Dermis blood vessel endothelial cell (primary cell): ENCODE measurements at regions not wholly inside any gene's neighbourhood (a gene's known extent, or its start where the extent isn't known, plus 50 kb on each side); places are given as distances from the start of the nearest gene placed in this dataset.

Experiments
- DNase-seq: peaks from one replicate; pipeline ENCODE4 v3.0.0; 2010

DNA sequence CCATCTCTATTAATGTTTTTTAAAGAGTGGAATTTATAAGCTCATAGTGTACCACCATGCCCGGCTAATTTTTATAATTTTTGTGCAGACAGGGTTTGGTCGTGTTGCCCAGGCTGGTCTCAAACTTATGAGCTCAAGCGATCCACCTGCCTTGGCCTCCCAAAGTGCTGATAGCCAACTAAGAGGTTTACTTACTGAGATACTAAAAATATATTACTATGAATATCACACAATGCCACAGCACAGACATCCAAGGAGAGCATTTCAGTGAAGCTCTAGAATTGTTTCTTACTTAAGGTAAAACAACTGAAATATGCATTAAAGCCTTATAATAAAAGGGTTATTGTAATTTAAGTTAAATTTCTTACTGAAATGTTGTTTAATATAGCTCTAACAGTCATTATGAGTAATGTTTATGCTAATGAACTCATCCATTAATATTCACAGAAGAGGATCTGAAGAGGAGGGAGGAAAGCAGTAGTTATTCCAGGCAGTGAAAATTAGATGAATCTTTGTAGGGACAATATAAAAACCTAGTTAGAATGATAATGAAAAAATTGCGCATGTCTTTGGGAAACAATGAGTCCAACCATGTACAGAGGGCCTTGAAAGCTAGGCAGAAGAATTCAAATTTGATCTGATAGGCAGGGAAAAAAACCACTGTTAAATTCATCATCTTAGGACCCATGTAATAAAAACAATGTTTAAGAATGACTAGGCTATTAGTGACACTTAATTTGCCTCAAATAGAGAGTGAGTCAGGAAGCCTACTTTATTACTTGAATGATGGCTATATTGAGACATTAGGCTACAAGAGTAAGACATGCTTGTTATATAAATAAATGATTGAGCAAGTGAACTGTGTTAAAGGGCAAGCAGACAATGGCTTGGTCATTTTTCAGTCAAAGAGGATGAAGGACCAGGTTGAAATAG lies 99.2 kb downstream of the SLC41A2 start:
- DNase-seq = no peak

- DNase-seq = no peak
Measured at GRCh38 chr12:104856531-104856930, 101.6 kb downstream of the SLC41A2 start.

DNA sequence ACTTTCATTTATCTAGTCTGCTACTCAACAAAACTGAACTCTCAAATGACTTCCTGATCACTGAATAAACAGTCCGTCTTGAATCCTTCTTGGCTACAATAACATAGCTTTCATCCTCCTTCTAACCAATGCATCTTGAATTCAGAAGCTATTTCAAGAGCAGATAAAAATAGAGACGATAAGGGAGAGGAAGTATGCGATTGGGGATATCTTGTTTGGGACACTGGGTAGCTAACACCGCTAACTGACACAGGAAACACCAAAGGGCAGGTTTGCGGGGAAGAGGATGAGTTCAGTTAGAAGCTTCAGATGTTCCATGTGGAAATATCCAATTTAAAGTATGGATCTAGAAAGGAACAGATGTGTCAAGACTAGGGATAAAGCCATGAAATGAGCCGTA lies 102.5 kb downstream of the SLC41A2 start:
- DNase-seq = no peak

GRCh38 chr12:104852896-104853295 lies 105.2 kb downstream of the SLC41A2 start:
- DNase-seq = no peak

GRCh38 chr12:104852102-104852501 lies 106.0 kb downstream of the SLC41A2 start:
- no peak for DNase-seq

DNA sequence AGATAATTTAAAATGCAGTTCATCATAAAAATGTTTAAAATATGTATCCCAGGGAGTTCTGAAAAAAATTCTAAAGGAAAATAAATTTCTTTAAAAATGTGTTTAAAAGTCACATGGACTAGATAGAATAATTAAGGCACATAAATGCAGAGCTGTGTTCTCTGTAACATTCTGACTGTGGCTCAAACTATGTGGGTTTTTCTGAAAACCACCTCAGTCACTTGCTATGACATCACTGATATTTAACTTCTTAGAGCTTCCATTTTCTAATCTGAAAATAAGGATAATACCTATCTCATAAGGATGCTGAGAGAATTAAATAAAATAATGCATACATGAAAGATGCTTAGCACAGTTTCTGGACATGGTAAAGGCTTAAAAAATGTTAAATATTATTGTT lies 107.3 kb downstream of the SLC41A2 start:
- DNase-seq = no peak

DNA sequence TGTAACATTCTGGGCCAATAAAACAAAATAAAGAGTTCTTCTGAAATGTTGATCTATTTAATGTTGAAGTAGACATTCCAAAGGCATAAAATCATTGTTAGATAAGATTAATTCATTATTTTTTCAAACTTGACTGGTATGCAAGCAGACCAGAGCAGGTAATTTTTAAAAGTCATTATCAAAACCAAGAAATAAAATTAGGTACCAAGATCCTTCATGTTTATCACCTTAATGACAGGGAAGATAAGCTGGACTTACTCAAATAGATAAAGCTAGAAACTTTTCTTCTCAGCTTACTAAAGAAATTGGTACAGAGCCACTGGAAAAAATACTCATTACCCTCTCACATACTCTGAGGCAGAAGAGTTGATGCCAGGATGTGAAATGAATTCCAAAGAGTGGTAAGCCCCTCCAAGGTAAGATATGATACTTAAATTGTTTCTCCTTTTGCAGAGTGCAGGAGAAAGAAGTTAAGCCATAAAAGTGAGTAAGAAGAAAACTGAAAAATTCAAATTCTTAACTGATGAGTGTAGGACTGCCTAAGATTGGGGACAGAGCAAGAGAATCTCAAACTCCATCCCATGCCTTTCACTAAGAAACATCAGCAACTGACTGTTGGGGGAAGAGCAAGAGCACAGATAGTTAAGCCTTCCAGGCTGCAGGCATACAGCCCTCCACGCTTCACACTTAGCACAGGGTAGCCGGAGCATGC lies 111.9 kb downstream of the SLC41A2 start:
- DNase-seq = no peak

DNA sequence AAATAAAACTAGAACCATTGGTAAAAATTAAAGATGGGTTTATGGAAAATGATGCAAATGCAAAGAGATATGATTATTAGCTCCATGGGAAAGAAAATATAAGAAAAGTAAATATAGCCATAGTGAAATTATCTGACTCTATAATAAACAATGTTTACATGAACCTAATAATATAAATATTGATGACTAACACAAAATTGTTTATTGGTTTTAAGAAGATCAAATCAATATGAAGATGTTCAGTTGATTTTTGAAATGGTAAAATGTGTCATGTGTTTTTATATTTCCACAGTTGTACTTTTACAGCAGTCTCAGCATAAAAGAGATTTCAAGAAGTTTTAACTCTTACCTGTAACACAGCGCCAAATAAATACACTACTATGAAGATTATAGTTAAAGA lies 114.0 kb downstream of the SLC41A2 start:
- no peak for DNase-seq

DNA sequence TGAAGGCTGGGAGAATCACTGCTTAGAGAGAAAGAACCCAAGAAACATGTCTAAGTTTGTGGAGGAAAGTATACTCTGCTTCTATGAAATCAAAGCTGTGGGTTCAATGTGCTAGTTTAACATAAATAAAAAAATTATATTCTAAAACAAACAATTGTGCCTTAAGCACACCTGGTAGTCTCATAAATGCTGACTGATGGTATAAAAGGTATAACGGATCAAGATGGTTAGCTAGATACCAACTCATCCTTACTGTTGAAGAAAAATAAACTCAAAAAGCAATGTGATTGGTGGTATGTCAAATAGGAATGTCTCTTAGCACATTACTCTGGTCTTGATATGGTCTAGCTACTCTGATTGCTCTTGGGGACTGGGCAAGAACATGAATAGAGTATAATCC lies 117.8 kb downstream of the SLC41A2 start:
- DNase-seq = no peak

GRCh38 chr12:104835317-104835716 lies 122.8 kb downstream of the SLC41A2 start:
- no peak for DNase-seq

- no peak for DNase-seq
Measured at GRCh38 chr12:104834607-104835006, 123.5 kb downstream of the SLC41A2 start.

GRCh38 chr12:104833756-104834155 lies 124.3 kb downstream of the SLC41A2 start:
- DNase-seq = no peak

DNA sequence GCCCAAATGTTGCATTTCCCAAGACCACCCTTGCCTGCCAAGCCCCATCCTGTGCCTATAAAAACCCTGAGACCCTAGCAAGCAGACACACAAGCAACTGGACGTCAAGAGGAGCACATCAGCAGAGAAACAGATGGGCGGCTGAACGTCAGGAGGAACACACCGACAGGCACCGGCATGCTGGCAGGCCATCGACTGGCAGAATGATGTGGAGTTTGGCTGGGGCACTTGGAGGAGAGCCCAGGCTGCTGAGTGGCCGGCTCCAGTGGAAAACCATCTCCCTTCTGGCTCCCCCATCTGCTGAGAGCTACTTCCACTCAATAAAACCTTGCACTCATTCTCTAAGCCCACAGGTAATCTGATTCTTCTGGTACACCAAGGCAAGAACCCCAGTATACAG lies 130.1 kb downstream of the SLC41A2 start:
- no peak for DNase-seq

GRCh38 chr12:104827587-104827986 lies 130.5 kb downstream of the SLC41A2 start:
- DNase-seq = peak; percentile 49

DNA sequence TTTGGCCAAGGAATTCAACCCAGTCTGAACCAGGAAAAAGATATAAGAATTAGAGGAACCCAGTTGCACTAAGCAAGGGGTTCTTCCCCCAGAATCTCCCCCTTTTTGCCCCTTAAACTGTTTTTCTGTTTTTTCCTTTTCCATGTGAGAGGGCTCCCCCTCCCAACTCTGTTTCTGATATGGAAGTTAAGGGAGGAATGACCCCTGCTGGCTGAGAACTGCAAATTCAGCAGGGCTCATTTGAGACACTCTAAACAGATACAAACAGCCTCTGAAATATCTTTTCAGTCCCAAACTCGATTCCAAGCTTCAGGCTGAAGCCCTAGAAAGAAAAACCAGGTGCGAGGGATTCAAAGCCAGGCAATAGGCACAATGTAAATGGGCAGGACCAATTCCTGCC lies 132.7 kb downstream of the SLC41A2 start:
- DNase-seq = peak; percentile 33

DNA sequence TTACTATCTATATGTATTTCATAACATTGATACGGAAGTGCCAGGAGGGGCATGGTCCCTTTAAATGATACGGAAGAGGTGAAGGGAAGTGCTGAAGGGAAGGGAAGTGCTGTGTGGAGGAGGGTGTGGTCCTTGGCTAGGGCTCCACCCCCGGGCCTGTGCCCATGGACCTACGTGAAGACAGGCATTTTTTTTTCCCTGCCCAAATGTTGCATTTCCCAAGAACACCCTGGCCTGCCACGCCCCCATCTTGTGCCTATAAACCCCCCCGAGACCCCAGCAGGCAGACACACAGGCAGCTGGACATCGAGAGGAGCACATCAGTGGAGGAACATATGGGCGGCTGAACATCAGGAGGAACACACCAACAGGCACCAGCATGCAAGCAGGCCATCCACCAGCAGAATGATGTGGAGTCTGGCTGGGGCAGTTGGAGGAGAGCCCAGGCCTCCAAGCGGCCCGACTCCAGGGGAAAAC lies 134.1 kb downstream of the SLC41A2 start:
- no peak for DNase-seq

GRCh38 chr12:104822941-104823340 lies 135.1 kb downstream of the SLC41A2 start:
- DNase-seq = no peak

GRCh38 chr12:104816845-104817503 lies 141.1 kb downstream of the SLC41A2 start:
- no peak for DNase-seq

DNA sequence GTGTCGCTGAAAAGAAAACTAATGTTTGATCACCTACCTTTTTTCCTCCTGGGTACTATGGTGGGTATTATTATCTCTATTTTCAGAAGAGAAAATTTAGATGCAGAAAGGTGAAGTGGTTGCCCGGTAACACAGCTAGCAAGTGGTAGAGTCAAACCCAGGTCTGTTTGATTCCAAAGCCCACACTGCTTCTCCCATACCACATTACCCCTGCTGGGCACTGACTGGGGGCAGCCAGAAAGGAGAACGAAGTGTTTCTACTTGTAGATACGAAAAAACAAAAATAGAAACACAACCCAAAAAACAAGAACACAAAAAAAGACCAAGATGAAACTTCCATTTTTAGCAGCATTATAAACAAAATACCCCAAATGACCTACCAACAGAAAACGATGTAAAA lies 142.2 kb downstream of the SLC41A2 start:
- no peak for DNase-seq

DNA sequence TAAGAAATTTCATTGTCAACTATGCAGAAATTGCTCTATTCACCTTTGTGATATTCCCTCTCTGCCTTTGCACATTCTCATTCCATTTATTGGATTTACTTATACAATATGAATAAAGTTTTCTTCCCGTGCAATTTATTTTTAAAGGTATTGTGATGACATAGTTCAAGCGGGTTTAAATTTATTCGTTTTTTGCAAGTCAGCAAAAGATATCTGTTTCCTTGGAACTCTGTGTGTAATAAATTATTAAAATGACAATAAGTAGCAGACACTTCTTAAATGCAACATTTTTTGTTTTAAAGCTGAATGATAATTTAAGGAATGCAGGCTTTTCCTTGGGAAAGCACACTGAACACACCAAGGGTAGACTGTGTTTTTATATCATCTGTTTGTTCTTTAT lies 143.1 kb downstream of the SLC41A2 start:
- DNase-seq = no peak
